ENCODE measurements at regions not wholly inside any gene's neighbourhood (a gene's known extent, or its start where the extent isn't known, plus 50 kb on each side); places are given as distances from the start of the nearest gene placed in this dataset.

- DNase-seq, result no peak
- H3K9me3 ChIP-seq, result no peaks in the 10 kb centered on the region
- H3K27me3 ChIP-seq, result no peaks in the 10 kb centered on the region
- intact Hi-C loops (cut with DNase I), result no loop called here
- no peak overlapping the region for H3K4me3 ChIP-seq
- H3K9ac ChIP-seq (ENCODE audit: low read depth in 2 of 2, low read length in 2 of 2), result no peak overlapping the region
- no peak overlapping the region for H3K27ac ChIP-seq
- TF ChIP-seq CTCF (IDR thresholded peaks at IDR 0.05), result no peak
- H3K4me1 ChIP-seq, result no peaks in the 10 kb centered on the region
- H3K36me3 ChIP-seq, result no peaks in the 10 kb centered on the region
These were observed 200.1 kb downstream of the BCL11A start for GRCh38 chr2:60353406-60353800.

- no peak overlapping the region for H3K27ac ChIP-seq
- intact Hi-C loops (cut with DNase I), result no loop called here
- no peaks in the 10 kb centered on the region for H3K27me3 ChIP-seq
- no peaks in the 10 kb centered on the region for H3K36me3 ChIP-seq
- H3K9me3 ChIP-seq, result no peaks in the 10 kb centered on the region
- no peak overlapping the region for H3K9ac ChIP-seq (ENCODE audit: low read depth in 2 of 2, low read length in 2 of 2)
- no peak for DNase-seq
- H3K4me3 ChIP-seq, result no peak overlapping the region
- H3K4me1 ChIP-seq, result no peaks in the 10 kb centered on the region
- no peak for TF ChIP-seq CTCF (IDR thresholded peaks at IDR 0.05)
These were observed 200.7 kb downstream of the BCL11A start for GRCh38 chr2:60352491-60353405.

GRCh38 chr2:60351802-60352201, 201.7 kb downstream of the BCL11A start:
- Histone ChIP-seq H3K27ac (no peak overlapping the region), H3K36me3 (no peaks in the 10 kb centered on the region), H3K27me3 (no peaks in the 10 kb centered on the region), H3K4me1 (no peaks in the 10 kb centered on the region), H3K9me3 (no peaks in the 10 kb centered on the region), H3K9ac (ENCODE audit: low read depth in 2 of 2, low read length in 2 of 2) (no peak overlapping the region), H3K4me3 (no peak overlapping the region)
- no peak for TF ChIP-seq CTCF (IDR thresholded peaks at IDR 0.05)
- no peak for DNase-seq
- intact Hi-C loops (cut with DNase I), result no loop called here

GRCh38 chr2:60351321-60351720, 202.1 kb downstream of the BCL11A start:
- no peaks in the 10 kb centered on the region for H3K4me1 ChIP-seq
- TF ChIP-seq CTCF (IDR thresholded peaks at IDR 0.05), result no peak
- H3K9ac ChIP-seq (ENCODE audit: low read depth in 2 of 2, low read length in 2 of 2), result no peak overlapping the region
- no peaks in the 10 kb centered on the region for H3K9me3 ChIP-seq
- H3K4me3 ChIP-seq, result no peak overlapping the region
- no peaks in the 10 kb centered on the region for H3K36me3 ChIP-seq
- DNase-seq, result no peak
- intact Hi-C loops (cut with DNase I), result no loop called here
- no peak overlapping the region for H3K27ac ChIP-seq
- H3K27me3 ChIP-seq, result no peaks in the 10 kb centered on the region

GRCh38 chr2:60350791-60351190, 202.7 kb downstream of the BCL11A start:
- Histone ChIP-seq H3K9ac (ENCODE audit: low read depth in 2 of 2, low read length in 2 of 2) (no peak overlapping the region), H3K9me3 (no peaks in the 10 kb centered on the region), H3K27me3 (no peaks in the 10 kb centered on the region), H3K27ac (no peak overlapping the region), H3K36me3 (no peaks in the 10 kb centered on the region), H3K4me1 (no peaks in the 10 kb centered on the region), H3K4me3 (no peak overlapping the region)
- no peak for DNase-seq
- intact Hi-C loops (cut with DNase I), result no loop called here
- no peak for TF ChIP-seq CTCF (IDR thresholded peaks at IDR 0.05)
